ENCODE measurements at regions not wholly inside any gene's neighbourhood (a gene's known extent, or its start where the extent isn't known, plus 50 kb on each side); places are given as distances from the start of the nearest gene placed in this dataset.
"Not testable (repeated sequence)": the region's sequence is repeated elsewhere in the genome, so short reads cannot be mapped to it uniquely, and the experiment has no call there.

- H3K27me3 ChIP-seq: peaks cover 12 to 59% of the 10 kb centered on the region in 2 donors
- H3K9me3 ChIP-seq; H3K4me3 ChIP-seq; H3K36me3 ChIP-seq; H3K4me1 ChIP-seq; DNase-seq; H3K27ac ChIP-seq; ATAC-seq; intact Hi-C loops (cut with DNase I): not testable (repeated sequence)
Observed at GRCh38 chr12:54105809-54106208, 52.2 kb downstream of the HOXC4 start.

GRCh38 chr12:54106252-54106651 is 52.6 kb downstream of the HOXC4 start:
- ATAC-seq; H3K9me3 ChIP-seq; H3K4me3 ChIP-seq; intact Hi-C loops (cut with DNase I); H3K4me1 ChIP-seq; H3K36me3 ChIP-seq; H3K27ac ChIP-seq; DNase-seq: not testable (repeated sequence)
- peaks cover 12 to 59% of the 10 kb centered on the region in 2 donors for H3K27me3 ChIP-seq

GRCh38 chr12:54106803-54107579 is 53.4 kb downstream of the HOXC4 start:
- DNase-seq; H3K4me1 ChIP-seq; intact Hi-C loops (cut with DNase I); H3K4me3 ChIP-seq; H3K27ac ChIP-seq; ATAC-seq; H3K9me3 ChIP-seq; H3K36me3 ChIP-seq: not testable (repeated sequence)
- peaks cover 12 to 59% of the 10 kb centered on the region in 2 donors for H3K27me3 ChIP-seq

GRCh38 chr12:54112336-54112735 is 58.7 kb downstream of the HOXC4 start:
- not testable (repeated sequence) for ATAC-seq, DNase-seq
- H3K27me3 ChIP-seq: peaks cover 3 to 50% of the 10 kb centered on the region in 2 donors

GRCh38 chr12:54116055-54116454 is 62.4 kb downstream of the HOXC4 start:
- H3K4me3 ChIP-seq; H3K4me1 ChIP-seq; H3K9me3 ChIP-seq; H3K36me3 ChIP-seq; ATAC-seq; H3K27ac ChIP-seq; intact Hi-C loops (cut with DNase I): not testable (repeated sequence)
- peaks cover 0 to 33% of the 10 kb centered on the region in 2 donors for H3K27me3 ChIP-seq
- DNase-seq: peak in 1 of 4 donors; percentile 16

More at GRCh38 chr12:54112336-54112735, 58.7 kb downstream of the HOXC4 start:
- H3K4me1 ChIP-seq; H3K36me3 ChIP-seq; H3K4me3 ChIP-seq; intact Hi-C loops (cut with DNase I); H3K27ac ChIP-seq; H3K9me3 ChIP-seq: not testable (repeated sequence)

GRCh38 chr12:54117392-54117791 is 63.8 kb downstream of the HOXC4 start:
- H3K9me3 ChIP-seq; H3K4me3 ChIP-seq; intact Hi-C loops (cut with DNase I); DNase-seq; H3K27ac ChIP-seq; ATAC-seq; H3K4me1 ChIP-seq; H3K36me3 ChIP-seq: not testable (repeated sequence)
- H3K27me3 ChIP-seq: peaks cover 4 to 30% of the 10 kb centered on the region in 2 donors

GRCh38 chr12:54119082-54119481 is 65.4 kb downstream of the HOXC4 start:
- peaks cover 6 to 43% of the 10 kb centered on the region in 2 donors for H3K27me3 ChIP-seq
- H3K4me3 ChIP-seq; H3K4me1 ChIP-seq; H3K27ac ChIP-seq; H3K9me3 ChIP-seq; H3K36me3 ChIP-seq; ATAC-seq; DNase-seq; intact Hi-C loops (cut with DNase I): not testable (repeated sequence)

GRCh38 chr12:54123981-54124380 is 64.8 kb downstream of the SMUG1 start:
- not testable (repeated sequence) for ATAC-seq, H3K27ac ChIP-seq
- peaks cover 27 to 78% of the 10 kb centered on the region in 2 donors for H3K27me3 ChIP-seq

GRCh38 chr12:54125708-54126028 is 63.1 kb downstream of the SMUG1 start:
- peaks cover 27 to 95% of the 10 kb centered on the region in 2 donors for H3K27me3 ChIP-seq
- H3K36me3 ChIP-seq; ATAC-seq; DNase-seq; intact Hi-C loops (cut with DNase I); H3K9me3 ChIP-seq; H3K27ac ChIP-seq: not testable (repeated sequence)
- peak overlapping the region in 1 of 2 donors; percentile 39 for H3K4me3 ChIP-seq
- peaks cover 0 to 15% of the 10 kb centered on the region in 2 donors for H3K4me1 ChIP-seq

More at GRCh38 chr12:54123981-54124380, 64.8 kb downstream of the SMUG1 start:
- H3K4me1 ChIP-seq: peaks cover 0 to 15% of the 10 kb centered on the region in 2 donors
- H3K9me3 ChIP-seq; H3K36me3 ChIP-seq; H3K4me3 ChIP-seq; intact Hi-C loops (cut with DNase I); DNase-seq: not testable (repeated sequence)
